Activated naive CD8-positive, alpha-beta T cell treated with anti-CD3 and anti-CD28 coated beads, Interleukin-2, amount 50 U/mL, for 16 hours (primary cell): ENCODE measurements at regions not wholly inside any gene's neighbourhood (a gene's known extent, or its start where the extent isn't known, plus 50 kb on each side); places are given as distances from the start of the nearest gene placed in this dataset.

Source experiments
- DNase-seq: peaks from one replicate; pipeline ENCODE4 v3.0.0-alpha.2; 2020; ENCODE audit warnings: low read depth, low spot score

DNA sequence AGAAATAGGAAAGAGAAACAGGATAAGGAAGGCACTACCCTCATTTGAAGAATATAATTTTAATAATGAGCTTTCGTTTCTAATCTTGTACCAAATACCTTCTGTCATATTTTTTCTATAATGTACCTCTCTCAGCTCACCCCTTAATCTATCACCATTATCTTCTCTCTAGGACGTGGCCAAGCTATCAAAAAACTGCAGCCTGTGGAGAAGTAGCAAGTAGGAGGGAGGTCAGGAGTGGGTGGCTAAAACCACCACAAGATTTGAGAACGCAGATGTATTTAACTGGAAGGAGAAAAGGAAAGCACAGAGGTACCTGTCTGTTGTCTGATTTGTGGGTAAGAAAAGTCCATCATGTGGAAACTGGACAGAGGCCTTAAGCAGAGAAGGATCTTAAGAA lies 576.7 kb upstream of the DIPK2B start:
- no peak for DNase-seq

DNA sequence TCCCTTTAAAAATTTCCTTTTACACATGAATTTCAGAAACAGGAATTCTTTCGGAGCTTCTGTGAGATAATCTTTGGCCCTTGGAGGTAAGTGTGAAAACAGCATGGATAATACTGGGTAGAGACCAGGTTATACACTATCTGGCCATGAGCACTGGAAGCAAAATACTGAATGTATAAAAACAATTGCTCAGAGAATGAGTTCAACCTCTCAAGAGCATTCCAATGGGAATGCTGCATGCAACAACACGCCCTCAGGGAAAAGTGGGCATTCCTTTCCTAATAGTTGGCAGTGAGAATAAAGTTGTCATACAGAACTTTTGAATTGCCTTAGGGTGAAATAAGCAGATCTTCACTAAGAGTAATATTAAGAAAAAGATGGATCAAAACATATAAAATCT lies 574.8 kb upstream of the DIPK2B start:
- DNase-seq = no peak

DNA sequence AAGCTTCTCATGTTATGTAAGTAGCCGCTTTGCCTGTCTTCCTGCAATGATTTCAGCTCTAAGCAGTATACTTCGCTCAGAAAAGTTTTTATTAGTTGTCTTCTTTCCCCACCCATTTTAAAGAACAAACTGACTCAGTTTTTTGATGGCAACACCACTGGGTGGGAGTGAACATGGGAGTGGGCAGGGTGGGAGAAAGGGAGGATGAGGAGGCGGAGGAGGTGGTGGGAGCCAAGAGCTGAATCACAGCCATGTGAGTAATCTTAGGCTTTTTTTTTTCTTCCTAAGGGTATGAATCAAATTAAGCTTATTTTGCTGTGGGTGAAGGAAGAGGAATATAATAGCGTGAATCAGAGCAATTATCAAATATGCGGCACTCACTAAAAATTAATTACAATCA lies 574.3 kb upstream of the DIPK2B start:
- no peak for DNase-seq

DNA sequence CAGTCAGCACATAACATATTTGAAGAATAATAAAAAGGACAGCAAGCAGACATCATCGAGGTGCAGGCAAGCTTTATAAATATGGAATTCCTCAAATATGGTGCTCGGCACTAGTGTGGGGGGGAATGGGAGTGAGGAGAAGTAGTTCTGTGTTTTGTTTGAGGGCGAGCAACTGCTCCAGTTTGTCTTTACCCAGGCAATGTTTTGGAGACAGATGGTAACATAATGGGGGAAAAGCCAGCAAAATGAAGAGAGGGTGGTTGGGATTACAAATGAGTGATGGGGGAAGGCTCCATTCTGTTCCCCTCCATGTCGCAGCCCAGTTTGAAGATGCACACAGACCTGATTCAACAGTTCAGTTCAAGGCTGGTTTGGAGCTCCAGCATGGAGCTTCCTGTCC lies 572.9 kb upstream of the DIPK2B start:
- DNase-seq = no peak

DNA sequence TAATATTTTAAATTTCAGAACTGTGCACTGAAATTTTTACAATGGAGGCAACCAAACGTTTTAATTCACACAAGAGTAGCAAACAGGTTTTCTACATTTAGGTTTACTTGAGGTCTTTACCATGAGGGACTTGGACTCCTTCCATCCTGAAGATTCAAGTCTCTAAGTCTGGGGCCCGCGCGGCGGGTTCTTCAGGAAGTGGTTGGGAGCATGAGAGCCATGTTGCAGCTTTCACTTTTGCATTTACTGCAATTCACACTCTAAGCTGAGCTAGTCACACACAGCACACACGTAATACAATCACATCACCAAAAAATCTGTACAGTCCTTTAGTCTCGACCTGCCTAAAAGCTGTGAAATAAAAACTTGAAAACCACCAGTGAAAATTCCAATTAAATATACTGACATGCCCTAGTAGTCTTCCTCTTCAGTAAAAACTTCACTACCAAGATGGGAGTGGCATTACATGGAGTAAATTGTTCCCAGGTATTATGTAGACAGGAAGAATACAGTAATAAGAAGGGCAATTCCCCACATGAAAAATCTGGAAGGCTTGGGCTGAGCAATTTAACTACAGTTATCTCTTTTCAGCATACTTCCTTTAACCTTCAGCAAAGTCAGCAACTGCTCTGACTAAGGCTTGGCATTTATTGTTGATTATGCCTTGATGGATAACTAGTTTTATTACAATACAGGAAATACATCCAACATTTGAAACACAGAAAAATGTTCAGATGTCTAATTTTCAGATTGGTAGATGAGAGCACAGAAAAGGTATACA lies 571.1 kb upstream of the DIPK2B start:
- no peak for DNase-seq

DNA sequence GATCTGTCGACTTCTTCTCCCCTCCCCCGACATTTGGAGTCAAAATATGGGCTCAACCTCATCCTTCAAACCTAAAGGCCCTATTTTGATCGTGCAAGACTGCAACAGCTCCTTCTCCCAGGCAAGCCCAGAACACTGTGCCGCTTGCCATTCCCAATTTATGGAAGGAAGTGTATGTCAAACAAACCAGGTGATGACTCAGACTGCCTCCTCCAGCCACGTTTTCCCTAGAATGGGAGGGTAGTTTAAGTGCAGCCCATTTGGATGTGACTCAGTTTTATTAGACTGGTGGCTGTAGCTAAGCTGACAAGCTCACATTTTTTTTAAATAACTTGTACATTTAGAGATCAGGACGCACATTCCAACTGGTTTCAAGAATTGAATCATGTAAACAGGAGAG lies 570.4 kb upstream of the DIPK2B start:
- DNase-seq = no peak

DNA sequence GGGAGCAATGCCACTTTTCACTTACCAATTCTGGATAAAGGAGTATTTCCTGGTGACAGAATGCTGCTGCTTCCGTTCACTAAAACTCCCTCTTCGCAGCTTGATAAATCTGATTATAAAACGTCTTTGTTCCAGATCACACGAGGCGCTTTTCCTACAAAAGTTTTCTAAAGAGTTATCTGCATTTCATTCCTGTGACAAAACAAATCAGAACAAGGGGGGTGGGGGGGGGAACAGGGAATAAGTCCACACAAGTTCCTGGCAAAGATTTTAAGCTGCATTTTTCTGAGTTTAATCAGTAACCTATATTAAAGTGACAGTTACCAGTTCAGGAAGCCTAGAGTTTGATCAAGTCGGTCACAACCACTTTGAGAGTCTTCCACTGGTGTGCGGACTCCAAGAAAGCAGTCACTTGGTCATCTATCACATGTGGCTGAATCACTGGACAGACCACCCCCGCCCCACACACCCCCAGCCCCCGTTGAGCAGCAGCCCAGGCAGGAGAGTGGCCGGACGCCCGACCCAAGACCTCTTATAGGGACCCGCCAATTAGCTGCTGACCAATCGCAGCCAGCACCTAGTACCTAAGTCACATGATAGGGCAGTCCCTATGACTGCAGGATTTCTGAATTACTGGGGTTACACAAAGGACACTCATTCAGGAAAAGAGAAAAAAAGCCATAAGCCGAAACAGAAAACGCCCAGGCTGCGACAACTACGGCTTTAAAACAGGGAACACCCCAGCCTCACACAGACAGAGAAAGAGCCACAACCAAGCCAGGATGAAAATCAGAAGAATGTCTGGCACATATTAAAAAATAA lies 569.3 kb upstream of the DIPK2B start:
- DNase-seq = no peak

DNA sequence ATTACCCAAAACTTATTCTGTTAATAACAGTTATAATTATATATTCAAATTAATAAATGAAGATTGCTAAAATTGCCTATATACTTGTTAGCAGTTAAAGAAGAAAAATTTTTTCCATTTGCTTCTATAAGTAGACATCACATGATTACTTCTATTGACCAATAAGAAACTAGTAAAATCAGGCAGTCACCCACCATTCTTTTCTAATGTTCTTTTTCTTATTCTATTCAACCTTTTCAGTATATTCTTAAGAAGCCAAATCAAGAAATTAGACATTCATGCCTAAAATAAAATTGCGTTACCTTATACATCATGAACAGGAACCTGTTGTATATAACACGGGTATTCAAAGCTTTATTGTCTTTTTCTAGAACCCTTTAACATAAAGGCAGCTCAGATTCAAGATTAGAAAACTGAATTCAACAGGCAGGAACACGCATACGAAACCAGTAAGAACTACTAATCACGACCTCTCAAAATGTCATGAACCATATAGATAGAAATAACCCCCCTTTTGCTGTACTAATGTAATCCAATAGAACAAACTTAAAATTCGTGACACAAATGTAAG lies 568.1 kb upstream of the DIPK2B start:
- DNase-seq = no peak

DNA sequence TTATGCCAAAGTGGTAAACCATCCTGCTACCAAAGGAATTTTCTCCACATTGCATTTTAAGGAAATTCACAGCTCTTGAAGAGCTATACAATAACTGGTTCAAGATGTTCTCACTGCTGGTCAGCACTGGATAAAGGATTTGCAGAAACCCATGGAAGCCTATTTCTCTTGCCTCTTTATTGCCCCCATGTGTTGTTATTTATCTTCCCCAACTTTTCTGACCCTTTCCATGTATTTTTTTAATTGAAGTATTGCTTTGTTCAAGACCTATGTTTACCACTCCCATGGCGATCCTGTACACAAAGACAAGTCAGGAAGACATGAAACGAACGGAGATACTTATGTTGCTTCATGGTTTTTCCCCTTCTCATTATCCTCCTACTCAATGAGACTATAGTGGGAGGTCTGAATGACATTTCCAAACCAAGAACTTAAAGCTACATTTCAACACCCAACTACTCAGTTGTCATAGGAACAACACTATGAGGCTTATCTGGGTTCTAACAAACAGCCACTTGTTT lies 566.4 kb upstream of the DIPK2B start:
- DNase-seq = no peak

DNA sequence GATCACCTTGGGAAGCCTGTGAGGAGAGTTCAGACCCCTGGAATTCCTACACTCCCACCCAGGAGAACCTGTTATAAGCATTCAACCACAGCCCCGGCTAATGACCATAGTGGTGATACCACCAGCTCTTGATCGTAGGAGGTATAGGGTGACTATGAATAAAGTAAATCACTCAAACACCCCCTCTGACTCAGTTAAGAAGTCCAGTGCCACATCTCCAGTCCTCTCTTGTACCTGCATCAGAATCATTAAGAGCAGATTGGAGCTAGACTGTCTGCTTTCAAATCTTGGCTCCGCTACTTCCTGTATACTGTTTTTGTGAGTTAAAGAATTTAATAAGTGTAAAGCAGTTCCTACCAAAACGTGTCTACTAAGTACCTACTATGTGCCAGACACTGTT lies 565.1 kb upstream of the DIPK2B start:
- DNase-seq = no peak

DNA sequence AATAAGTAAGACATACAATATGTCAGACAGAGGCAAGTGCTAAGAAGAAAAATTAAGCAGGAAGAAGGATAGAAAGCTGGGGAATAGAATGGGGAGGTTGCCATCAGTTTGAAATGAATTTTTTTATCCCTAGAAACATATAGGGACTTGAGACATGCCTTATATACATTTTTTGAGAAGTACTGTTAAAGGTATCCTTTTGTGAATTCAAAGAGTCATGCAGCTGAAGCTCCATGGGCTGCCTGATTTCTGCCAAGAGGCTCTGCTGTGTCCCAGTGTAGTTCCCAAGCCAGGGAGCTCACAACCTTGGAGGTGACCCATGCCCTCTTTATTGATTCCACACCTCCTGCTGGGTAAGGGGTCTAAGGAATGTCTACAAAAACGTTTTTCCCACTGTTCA lies 564.6 kb upstream of the DIPK2B start:
- no peak for DNase-seq

DNA sequence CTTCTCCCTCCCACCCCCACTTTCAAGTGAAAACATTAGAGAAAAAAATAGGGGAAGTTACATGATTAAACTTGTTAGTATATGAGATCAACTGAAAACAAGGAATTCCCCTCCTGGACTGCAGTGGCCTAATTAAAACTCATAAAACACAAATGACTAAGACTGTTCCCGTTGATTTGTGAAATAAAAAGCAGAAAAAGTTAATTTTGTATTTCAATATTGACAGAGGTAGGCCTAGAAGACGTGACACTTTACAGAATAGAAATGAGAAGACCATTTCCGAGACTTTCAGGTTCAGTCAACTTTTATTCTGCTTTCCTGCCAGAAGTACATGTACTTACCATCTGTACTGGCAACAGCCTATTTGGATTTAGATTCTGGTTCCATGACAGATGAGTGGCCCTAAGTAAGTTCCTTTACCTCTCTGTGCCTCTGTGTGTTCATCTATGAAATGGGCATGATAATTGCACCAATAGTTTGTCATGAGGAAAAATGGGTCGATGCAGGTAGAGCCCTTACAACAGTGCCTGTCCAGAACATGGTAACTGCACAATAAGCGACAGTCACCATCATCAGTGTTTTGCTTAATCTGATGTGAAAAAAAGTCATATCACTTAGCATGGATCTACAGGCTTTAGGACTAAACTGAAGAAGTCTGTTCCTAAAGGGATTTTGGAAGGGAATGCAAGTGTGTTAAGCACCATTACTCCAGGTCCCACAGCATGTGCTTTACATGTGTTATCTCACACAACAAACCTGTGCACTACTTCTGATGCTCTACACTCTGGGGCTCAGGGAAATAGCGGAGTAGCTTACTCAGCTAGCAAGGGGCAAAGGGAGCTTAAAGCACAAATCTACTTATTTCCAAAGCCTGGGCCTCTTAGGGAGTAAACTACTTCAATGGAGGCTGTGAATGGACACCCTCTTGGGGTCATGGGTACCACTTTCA lies 562.3 kb upstream of the DIPK2B start:
- no peak for DNase-seq

DNA sequence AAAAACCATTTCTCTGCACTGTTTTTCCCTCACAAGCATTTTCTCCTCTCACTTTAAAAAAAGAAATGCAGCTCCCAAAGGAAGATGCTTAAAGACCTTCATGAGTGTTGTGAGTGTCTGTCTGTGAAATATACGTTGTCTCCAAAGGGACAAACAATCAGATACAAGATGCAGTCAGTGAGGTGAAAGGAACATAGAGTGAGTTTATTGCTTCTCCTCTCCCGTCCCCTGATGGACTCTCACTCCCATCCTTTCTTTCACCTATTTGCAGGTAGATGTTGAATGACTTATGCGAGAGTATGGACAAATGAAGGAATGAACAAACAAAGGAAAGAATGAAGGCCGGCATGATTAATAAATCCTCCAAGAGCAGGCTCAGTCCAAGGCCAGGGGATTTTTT lies 561.2 kb upstream of the DIPK2B start:
- DNase-seq = no peak

DNA sequence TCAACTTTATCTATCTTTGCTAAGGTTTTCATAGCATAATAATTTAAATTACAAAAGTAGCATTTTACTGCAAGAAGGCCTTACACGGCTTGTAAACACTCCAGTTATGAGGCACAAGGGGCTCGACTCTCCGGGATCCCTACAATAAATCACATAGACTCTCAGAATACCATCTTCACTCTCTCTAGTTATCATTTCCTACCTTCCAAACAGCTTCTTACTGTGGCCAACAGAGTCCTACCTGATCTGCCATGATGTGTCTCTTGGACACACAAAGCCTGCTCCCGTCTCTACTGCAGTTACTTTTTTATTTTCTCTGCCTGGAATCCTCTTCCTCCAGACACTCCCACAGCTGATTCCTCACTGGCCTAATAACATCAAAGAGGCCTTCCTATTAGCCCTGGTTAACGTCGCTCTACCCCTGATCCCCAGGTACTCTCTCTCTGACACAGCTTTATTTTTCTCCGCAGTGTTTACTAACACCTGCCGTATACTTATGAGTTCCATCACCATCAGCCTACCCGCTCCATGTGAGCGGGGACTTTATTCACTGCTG lies 559.6 kb upstream of the DIPK2B start:
- no peak for DNase-seq

DNA sequence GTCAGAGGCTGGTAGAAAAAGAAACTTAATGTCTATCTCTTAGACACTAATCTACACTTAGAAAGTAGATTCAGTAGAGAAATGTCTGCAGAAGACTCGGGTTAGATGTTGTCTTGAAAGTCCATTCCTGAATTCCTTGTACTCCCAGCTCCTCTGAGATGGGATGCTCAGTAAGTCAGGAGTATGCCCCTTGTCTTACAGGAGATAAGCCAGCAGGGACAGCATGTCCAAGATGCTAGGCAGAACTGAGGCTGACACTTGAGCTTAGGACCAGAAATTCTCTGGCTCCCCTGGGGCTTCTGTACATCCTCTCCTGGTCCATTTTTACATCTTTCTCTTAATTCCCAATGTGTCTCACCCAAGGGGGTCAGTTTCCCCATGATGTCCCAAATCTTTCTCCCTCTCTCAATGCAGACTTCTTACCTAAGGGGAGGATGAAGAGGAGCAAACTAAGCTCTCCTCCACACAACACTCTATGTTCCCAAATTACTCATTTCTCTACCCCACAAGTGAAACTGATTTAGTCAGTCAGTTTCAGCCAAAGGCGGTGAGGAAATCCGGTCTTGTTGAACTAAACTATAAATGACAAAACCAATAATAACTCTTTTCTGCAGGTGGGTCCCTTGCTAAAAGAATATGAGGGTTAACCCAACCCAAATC lies 558.2 kb upstream of the DIPK2B start:
- no peak for DNase-seq

DNA sequence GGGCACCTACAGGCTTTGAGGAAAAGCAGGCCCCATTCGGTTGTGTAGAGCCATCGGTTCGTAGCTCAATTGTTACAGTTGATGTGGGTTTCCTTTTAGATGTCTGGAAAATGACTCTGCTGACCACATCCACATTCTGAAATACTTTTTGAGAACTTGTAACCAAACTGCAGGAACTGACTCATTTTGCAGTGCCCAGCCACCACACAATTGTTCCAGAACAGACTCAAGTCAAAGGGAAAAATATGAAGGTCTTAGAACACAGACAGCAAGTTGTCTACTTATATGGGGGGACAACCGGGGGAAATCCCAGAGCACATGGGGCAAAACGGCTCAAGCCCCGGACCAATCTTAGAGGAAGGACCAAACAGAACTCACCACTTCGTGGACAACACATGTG lies 557.6 kb upstream of the DIPK2B start:
- DNase-seq = no peak

DNA sequence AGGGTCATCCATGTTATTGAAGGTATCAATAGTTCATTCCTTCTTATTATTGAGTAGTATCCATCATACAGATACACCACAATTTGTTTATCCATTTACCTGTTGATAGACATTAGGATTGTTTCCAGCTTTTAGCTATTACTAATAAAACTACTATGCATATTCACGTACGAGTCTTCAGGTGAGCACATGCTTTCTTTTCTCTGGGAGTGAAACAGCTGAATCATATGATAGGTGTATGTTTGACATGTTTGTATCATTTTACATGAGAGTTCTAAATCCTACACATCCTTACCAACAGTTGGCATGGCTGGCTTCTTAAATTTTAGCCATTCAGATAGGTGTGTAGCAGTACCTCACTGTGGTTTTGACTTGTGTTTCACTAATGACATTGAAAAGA lies 556.6 kb upstream of the DIPK2B start:
- no peak for DNase-seq

DNA sequence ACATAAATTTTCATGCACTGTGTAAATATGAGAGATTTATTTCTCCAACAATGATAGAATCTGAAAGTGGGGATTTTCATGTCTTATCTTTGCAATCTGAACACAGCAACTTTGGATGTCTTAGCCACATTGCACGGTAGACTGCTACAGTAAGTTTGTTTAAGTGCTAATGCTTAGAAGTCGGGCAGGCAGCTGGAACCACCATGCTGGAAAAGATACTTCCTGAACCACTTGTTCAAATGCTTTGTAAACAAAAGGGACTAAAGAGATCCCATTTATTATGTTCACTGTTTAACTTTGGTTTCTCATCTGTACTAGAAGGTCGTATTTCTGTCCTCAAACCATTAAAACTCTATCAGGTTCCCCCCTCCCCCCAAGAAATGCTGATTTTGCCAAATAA lies 555.9 kb upstream of the DIPK2B start:
- DNase-seq = no peak

DNA sequence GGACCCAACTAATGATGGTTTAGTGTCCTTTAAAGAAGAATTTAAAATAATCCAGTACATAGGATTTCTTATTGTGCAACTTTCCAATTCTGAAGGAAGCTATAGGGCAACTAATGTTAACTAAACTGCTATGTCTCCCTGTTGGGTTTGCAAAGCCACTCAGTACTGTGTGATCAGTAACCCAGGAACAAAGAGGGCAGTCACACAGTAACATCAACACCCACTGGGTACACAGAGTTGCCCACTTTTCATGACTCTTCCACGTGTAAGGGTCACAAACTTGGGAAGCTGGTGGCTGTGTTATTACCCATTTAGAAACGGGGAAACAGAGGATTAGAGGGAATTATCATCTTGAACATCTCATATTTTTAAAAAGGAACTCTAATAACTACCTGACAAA lies 555.0 kb upstream of the DIPK2B start:
- no peak for DNase-seq

DNA sequence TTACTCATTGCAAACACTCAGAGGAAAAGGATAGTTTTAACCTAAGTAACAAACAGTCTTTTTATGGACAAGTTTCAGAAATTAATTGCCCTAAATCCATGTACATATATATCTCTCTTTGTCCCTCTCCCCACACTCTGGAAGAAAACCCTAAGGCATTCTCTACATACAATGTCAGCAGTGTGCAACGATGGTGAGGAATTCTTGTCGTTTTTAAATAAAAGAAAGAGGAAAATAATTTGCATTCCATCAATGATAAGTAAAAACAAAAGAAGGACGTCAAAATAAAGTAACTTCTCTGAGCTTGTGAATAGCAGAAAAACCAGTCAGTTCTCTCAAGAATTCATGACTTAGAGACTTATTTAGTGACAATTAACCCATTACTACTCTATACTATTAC lies 550.5 kb upstream of the DIPK2B start:
- no peak for DNase-seq

DNA sequence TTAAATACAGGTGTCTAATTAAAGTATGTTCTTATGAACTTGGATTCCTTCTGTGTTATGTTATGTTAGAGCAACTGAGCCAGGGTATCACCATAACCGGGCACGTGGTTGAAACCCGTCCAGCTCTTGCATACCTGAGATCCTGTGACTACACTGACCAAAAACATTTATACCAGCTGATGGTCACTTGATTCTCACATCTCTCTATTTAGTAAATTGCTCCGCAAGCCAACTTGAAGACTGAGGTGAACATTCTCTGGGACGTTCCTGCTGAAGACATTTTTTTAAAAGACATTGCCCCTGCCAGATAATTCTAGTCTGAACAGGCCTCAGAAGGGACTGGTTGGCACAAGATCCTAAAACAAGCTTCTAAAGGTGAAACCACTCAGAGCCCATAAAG lies 550.0 kb upstream of the DIPK2B start:
- DNase-seq = no peak
